ENCODE measurements at regions not wholly inside any gene's neighbourhood (a gene's known extent, or its start where the extent isn't known, plus 50 kb on each side); places are given as distances from the start of the nearest gene placed in this dataset.

DNA sequence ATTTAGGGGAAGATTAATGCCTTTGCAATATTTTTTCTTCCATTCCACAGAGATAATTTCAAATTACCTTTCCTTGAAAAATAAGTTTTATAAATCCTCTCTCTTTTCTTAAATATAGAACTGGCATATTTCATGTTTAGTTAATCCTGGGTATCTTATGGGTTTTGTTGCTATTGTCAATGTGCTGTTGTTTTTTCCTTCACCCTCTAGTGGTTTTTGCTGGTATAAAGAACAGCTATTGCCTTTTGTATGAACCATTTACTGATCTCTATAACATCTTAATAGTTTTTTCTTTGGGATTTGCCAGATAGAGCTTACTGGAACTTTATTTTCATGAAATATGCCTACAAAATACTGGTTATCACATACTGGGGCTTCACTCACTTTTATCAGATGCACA is 359.6 kb upstream of the DPPA4 start:
- TF ChIP-seq EZH2 (IDR thresholded peaks at IDR 0.05) (no peak), POLR2AphosphoS5 (IDR thresholded peaks at IDR 0.05; ENCODE audit: borderline replicate concordance, low read depth, low read length) (no peak), FOXP2 (optimal IDR thresholded peaks at IDR 0.05; ENCODE audit: control extremely low read depth, extremely low read length, insufficient read depth) (no peak)

Data from SK-N-MC (cell line).